ENCODE measurements at regions not wholly inside any gene's neighbourhood (a gene's known extent, or its start where the extent isn't known, plus 50 kb on each side); places are given as distances from the start of the nearest gene placed in this dataset.

GRCh38 chr9:115498303-115498702 lies 380.3 kb upstream of the TNC start:
- no peak for ATAC-seq
- Histone ChIP-seq H3K4me3 (no peak overlapping the region), H3K27ac (no peak overlapping the region), H3K36me3 (no peaks in the 10 kb centered on the region), H3K27me3 (no peaks in the 10 kb centered on the region), H3K9me3 (no peaks in the 10 kb centered on the region), H3K4me1 (no peaks in the 10 kb centered on the region)
- DNase-seq = no peak
- no peak for TF ChIP-seq CTCF (IDR thresholded peaks at IDR 0.05)
- intact Hi-C loops (cut with DNase I) = no loop called here

- H3K9me3 ChIP-seq = no peaks in the 10 kb centered on the region
- ATAC-seq = no peak
- no peak for TF ChIP-seq CTCF (IDR thresholded peaks at IDR 0.05)
- intact Hi-C loops (cut with DNase I) = no loop called here
- H3K36me3 ChIP-seq = no peaks in the 10 kb centered on the region
- H3K27me3 ChIP-seq = peaks cover 4% of the 10 kb centered on the region
- no peak overlapping the region for H3K27ac ChIP-seq
- no peak overlapping the region for H3K4me3 ChIP-seq
- H3K4me1 ChIP-seq = no peaks in the 10 kb centered on the region
- no peak for DNase-seq
Measured at GRCh38 chr9:115507148-115507547, 389.2 kb upstream of the TNC start.

- no peak overlapping the region for H3K27ac ChIP-seq
- no peak for TF ChIP-seq CTCF (IDR thresholded peaks at IDR 0.05)
- H3K4me3 ChIP-seq = no peak overlapping the region
- H3K27me3 ChIP-seq = peaks cover 4% of the 10 kb centered on the region
- intact Hi-C loops (cut with DNase I) = no loop called here
- H3K36me3 ChIP-seq = no peaks in the 10 kb centered on the region
- DNase-seq (no peak), ATAC-seq (no peak)
- H3K9me3 ChIP-seq = no peaks in the 10 kb centered on the region
- H3K4me1 ChIP-seq = no peaks in the 10 kb centered on the region
Measured at GRCh38 chr9:115513148-115513547, 395.2 kb upstream of the TNC start.

- ATAC-seq (no peak), DNase-seq (no peak)
- H3K27me3 ChIP-seq = peaks cover 1% of the 10 kb centered on the region
- H3K27ac ChIP-seq = no peak overlapping the region
- no peaks in the 10 kb centered on the region for H3K9me3 ChIP-seq
- no peaks in the 10 kb centered on the region for H3K36me3 ChIP-seq
- no peak overlapping the region for H3K4me3 ChIP-seq
- intact Hi-C loops (cut with DNase I) = no loop called here
- H3K4me1 ChIP-seq = no peaks in the 10 kb centered on the region
- no peak for TF ChIP-seq CTCF (IDR thresholded peaks at IDR 0.05)
Measured at GRCh38 chr9:115514454-115514853, 396.5 kb upstream of the TNC start.

GRCh38 chr9:115517335-115518075 lies 399.5 kb upstream of the TNC start:
- no peak for TF ChIP-seq CTCF (IDR thresholded peaks at IDR 0.05)
- H3K27me3 ChIP-seq = no peaks in the 10 kb centered on the region
- ATAC-seq (no peak), DNase-seq (no peak)
- no peaks in the 10 kb centered on the region for H3K9me3 ChIP-seq
- no peaks in the 10 kb centered on the region for H3K36me3 ChIP-seq
- no peaks in the 10 kb centered on the region for H3K4me1 ChIP-seq
- intact Hi-C loops (cut with DNase I) = no loop called here
- no peak overlapping the region for H3K27ac ChIP-seq
- H3K4me3 ChIP-seq = no peak overlapping the region

GRCh38 chr9:115520646-115521045 lies 402.7 kb upstream of the TNC start:
- ATAC-seq (no peak), DNase-seq (no peak)
- Histone ChIP-seq H3K27me3 (no peaks in the 10 kb centered on the region), H3K4me3 (no peak overlapping the region), H3K36me3 (no peaks in the 10 kb centered on the region), H3K27ac (no peak overlapping the region), H3K4me1 (no peaks in the 10 kb centered on the region), H3K9me3 (no peaks in the 10 kb centered on the region)
- intact Hi-C loops (cut with DNase I) = no loop called here
- TF ChIP-seq CTCF (IDR thresholded peaks at IDR 0.05) = no peak

All from upper lobe of right lung (tissue), 1 donor.